Ishikawa (cell line): ENCODE measurements at regions not wholly inside any gene's neighbourhood (a gene's known extent, or its start where the extent isn't known, plus 50 kb on each side); places are given as distances from the start of the nearest gene placed in this dataset.

Experiments used
- CEBPB ChIP-seq: IDR thresholded peaks from 2 replicates; pipeline ENCODE4 v1.6.1; 2012
- CREB1 ChIP-seq: IDR thresholded peaks from 2 replicates; pipeline ENCODE4 v1.6.1; 2012; ENCODE audit warnings: low read depth
- EGR1 ChIP-seq: IDR thresholded peaks from 2 replicates; pipeline ENCODE4 v1.6.1; 2012
- EP300 ChIP-seq: IDR thresholded peaks from 2 replicates; pipeline ENCODE4 v1.6.1; 2012; ENCODE audit warnings: borderline replicate concordance
- FOXM1 ChIP-seq: IDR thresholded peaks from 2 replicates; pipeline ENCODE4 v1.6.1; 2012; ENCODE audit warnings: low read depth, borderline replicate concordance
- NFIC ChIP-seq: IDR thresholded peaks from 2 replicates; pipeline ENCODE4 v1.6.1; 2012
- RAD21 ChIP-seq: IDR thresholded peaks from 2 replicates; pipeline ENCODE4 v1.6.1; 2012; ENCODE audit warnings: low read depth
- TAF1 ChIP-seq: IDR thresholded peaks from 2 replicates; pipeline ENCODE4 v1.6.1; 2012; ENCODE audit warnings: low read depth, mild to moderate bottlenecking
- TEAD4 ChIP-seq: IDR thresholded peaks from 2 replicates; pipeline ENCODE4 v1.6.1; 2012
- YY1 ChIP-seq: IDR thresholded peaks from 2 replicates; pipeline ENCODE4 v1.6.1; 2012; ENCODE audit warnings: low read depth
- ZBTB7A ChIP-seq: IDR thresholded peaks from 2 replicates; pipeline ENCODE4 v1.6.1; 2012; ENCODE audit warnings: low read depth
- TF ChIP-seq, protein P1 (sequence below): IDR thresholded peaks from 2 replicates; pipeline ENCODE4 v1.6.1; 2012; ENCODE audit warnings: low read depth, mild to moderate bottlenecking
- TF ChIP-seq, protein P2 (sequence below): IDR thresholded peaks from 2 replicates; pipeline ENCODE4 v1.6.1; 2012
- TF ChIP-seq, protein P3 (sequence below): IDR thresholded peaks from 2 replicates; pipeline ENCODE4 v1.6.1; 2012

DNA sequence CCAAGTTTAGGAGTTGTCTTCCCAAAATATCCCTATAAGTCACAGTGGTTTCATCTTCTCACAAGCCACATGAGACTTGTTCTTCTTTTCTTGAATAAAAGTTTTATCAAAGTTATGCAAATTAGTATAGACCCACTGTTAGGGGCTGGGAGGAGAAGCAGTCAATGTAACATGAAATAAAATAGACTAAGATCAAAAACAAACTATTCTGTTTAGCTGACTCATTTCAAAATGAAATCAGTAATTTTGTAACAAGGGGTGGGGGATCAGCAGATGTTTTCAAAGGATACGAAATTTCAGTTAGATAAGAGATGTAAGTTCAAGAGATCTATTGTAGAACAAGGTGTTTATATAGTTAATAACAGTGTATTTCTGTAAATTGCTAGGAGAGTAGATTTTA is 339.6 kb upstream of the PRDM1 start:
- TF ChIP-seq YY1: no peak
- no peak for TF ChIP-seq EP300
- TF ChIP-seq, protein P1, sequence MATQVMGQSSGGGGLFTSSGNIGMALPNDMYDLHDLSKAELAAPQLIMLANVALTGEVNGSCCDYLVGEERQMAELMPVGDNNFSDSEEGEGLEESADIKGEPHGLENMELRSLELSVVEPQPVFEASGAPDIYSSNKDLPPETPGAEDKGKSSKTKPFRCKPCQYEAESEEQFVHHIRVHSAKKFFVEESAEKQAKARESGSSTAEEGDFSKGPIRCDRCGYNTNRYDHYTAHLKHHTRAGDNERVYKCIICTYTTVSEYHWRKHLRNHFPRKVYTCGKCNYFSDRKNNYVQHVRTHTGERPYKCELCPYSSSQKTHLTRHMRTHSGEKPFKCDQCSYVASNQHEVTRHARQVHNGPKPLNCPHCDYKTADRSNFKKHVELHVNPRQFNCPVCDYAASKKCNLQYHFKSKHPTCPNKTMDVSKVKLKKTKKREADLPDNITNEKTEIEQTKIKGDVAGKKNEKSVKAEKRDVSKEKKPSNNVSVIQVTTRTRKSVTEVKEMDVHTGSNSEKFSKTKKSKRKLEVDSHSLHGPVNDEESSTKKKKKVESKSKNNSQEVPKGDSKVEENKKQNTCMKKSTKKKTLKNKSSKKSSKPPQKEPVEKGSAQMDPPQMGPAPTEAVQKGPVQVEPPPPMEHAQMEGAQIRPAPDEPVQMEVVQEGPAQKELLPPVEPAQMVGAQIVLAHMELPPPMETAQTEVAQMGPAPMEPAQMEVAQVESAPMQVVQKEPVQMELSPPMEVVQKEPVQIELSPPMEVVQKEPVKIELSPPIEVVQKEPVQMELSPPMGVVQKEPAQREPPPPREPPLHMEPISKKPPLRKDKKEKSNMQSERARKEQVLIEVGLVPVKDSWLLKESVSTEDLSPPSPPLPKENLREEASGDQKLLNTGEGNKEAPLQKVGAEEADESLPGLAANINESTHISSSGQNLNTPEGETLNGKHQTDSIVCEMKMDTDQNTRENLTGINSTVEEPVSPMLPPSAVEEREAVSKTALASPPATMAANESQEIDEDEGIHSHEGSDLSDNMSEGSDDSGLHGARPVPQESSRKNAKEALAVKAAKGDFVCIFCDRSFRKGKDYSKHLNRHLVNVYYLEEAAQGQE: no peak
- TF ChIP-seq TEAD4: no peak
- TF ChIP-seq ZBTB7A: no peak
- TF ChIP-seq NFIC: no peak
- TF ChIP-seq, protein P2, sequence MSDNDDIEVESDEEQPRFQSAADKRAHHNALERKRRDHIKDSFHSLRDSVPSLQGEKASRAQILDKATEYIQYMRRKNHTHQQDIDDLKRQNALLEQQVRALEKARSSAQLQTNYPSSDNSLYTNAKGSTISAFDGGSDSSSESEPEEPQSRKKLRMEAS: no peak
- TF ChIP-seq FOXM1: no peak
- TF ChIP-seq RAD21: no peak
- TF ChIP-seq CEBPB: no peak
- no peak for TF ChIP-seq TAF1
- TF ChIP-seq EGR1: no peak
- no peak for TF ChIP-seq CREB1
- TF ChIP-seq, protein P3, sequence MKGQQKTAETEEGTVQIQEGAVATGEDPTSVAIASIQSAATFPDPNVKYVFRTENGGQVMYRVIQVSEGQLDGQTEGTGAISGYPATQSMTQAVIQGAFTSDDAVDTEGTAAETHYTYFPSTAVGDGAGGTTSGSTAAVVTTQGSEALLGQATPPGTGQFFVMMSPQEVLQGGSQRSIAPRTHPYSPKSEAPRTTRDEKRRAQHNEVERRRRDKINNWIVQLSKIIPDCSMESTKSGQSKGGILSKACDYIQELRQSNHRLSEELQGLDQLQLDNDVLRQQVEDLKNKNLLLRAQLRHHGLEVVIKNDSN: no peak
